Neural cell (in vitro differentiated cells): ENCODE measurements at regions not wholly inside any gene's neighbourhood (a gene's known extent, or its start where the extent isn't known, plus 50 kb on each side); places are given as distances from the start of the nearest gene placed in this dataset.

Source experiments
- CTCF ChIP-seq: fragments of 450-650 bp; IDR thresholded peaks from 2 replicates; pipeline ENCODE4 v1.5.1; 2014; ENCODE audit warnings: antibody characterized with exemption, mild to moderate bottlenecking, moderate library complexity; ENCODE audit not compliant: poor library complexity, severe bottlenecking
- EZH2 ChIP-seq: fragments of 200-600, 300-800 bp; shearing (Covaris generic), sonication (generic); IDR thresholded peaks from 2 replicates; pipeline ENCODE4 v1.6.1; 2014; ENCODE audit warnings: antibody characterized with exemption, low read length, borderline replicate concordance, mild to moderate bottlenecking; ENCODE audit not compliant: insufficient read depth, poor library complexity, severe bottlenecking
- POLR2AphosphoS5 ChIP-seq: IDR thresholded peaks from 2 replicates; pipeline ENCODE4 v1.6.1; 2012

- TF ChIP-seq CTCF: no peak
- TF ChIP-seq POLR2AphosphoS5: no peak
- TF ChIP-seq EZH2: no peak
Observed at GRCh38 chr7:28349637-28350036, 62.7 kb upstream of the CREB5 start.
